Heart left ventricle (tissue), 13 donors: ENCODE measurements at regions not wholly inside any gene's neighbourhood (a gene's known extent, or its start where the extent isn't known, plus 50 kb on each side); places are given as distances from the start of the nearest gene placed in this dataset.

Source experiments
- CTCF ChIP-seq, 12 donors: fragments of 200-600 bp; sonication (generic) in 4 of 12; IDR thresholded peaks; one replicate each; pipeline versions ENCODE4 v1.5.0 to v1.8.0; 2018 to 2022; ENCODE audit warnings: antibody characterized with exemption in 12 of 12, mild to moderate bottlenecking in 5 of 12
- POLR2A ChIP-seq, 2 donors: fragments of 450-650 bp; IDR thresholded peaks; one replicate each; pipeline ENCODE4 v1.6.1; 2017; ENCODE audit warnings: antibody characterized with exemption in 2 of 2, mild to moderate bottlenecking in 2 of 2, moderate library complexity in 2 of 2
- donor health status: ischemic (EF 13 %, LVEDD 7.1; RV severe dilation, severe dysfunction).
- donor health status: DM: no; HTN: yes; CAD: no.
- donor health status: DM: no; HTN: no; CAD: no.
- donor health status: ischemic (EF 25% LVEDD 6.9; RV normal size, moderate dysfunction).
- donor health status: ischemic (EF 25% LVEDD 5.7; RV mildly dilated, moderate dysfunction).
- donor health status: ischemic (EF 35%, LVEDD 5.7; RV mildly dilated, moderate dysfunction).
- donor health status: nonischemic (EF 11% LVEDD 7.7; RV severe dilation, severe dysfunction).
- donor health status: DM: yes; HTN: yes; CAD: no.
- donor health status: PGD.
- donor health status: ischemic (EF 29% LVEDD 5.4; RV normal size, mild dysfunction).
- donor health status: nonischemic (EF 23%, LVEDD 6.1; RV moderate dilation, normal function).

GRCh38 chr10:105714728-105715127 lies 1073.6 kb downstream of the SORCS3 start:
- TF ChIP-seq POLR2A (IDR thresholded peaks at IDR 0.05) (no peak), CTCF (IDR thresholded peaks at IDR 0.05) (no peak)
